ENCODE measurements at regions not wholly inside any gene's neighbourhood (a gene's known extent, or its start where the extent isn't known, plus 50 kb on each side); places are given as distances from the start of the nearest gene placed in this dataset.

- TF ChIP-seq CTCF (conservative IDR thresholded peaks at IDR 0.05; ENCODE audit: low read length), result no peak
- DNase-seq (ENCODE audit: low read depth), result no peak
- H3K4me3 ChIP-seq (ENCODE audit: low read length), result no peak overlapping the region
These were observed 277.7 kb downstream of the UTP18 start for GRCh38 chr17:51537996-51538550.

- no peak for TF ChIP-seq CTCF (conservative IDR thresholded peaks at IDR 0.05; ENCODE audit: low read length)
- H3K4me3 ChIP-seq (ENCODE audit: low read length), result no peak overlapping the region
- DNase-seq (ENCODE audit: low read depth), result no peak
These were observed 279.8 kb downstream of the UTP18 start for GRCh38 chr17:51540151-51540550.

GRCh38 chr17:51541215-51541614 lies 280.9 kb downstream of the UTP18 start:
- DNase-seq (ENCODE audit: low read depth), result no peak
- TF ChIP-seq CTCF (conservative IDR thresholded peaks at IDR 0.05; ENCODE audit: low read length), result no peak
- no peak overlapping the region for H3K4me3 ChIP-seq (ENCODE audit: low read length)

- no peak overlapping the region for H3K4me3 ChIP-seq (ENCODE audit: low read length)
- no peak for TF ChIP-seq CTCF (conservative IDR thresholded peaks at IDR 0.05; ENCODE audit: low read length)
- DNase-seq (ENCODE audit: low read depth), result no peak
These were observed 285.8 kb downstream of the UTP18 start for GRCh38 chr17:51546114-51546513.

- no peak overlapping the region for H3K4me3 ChIP-seq (ENCODE audit: low read length)
- no peak for DNase-seq (ENCODE audit: low read depth)
- no peak for TF ChIP-seq CTCF (conservative IDR thresholded peaks at IDR 0.05; ENCODE audit: low read length)
These were observed 287.8 kb downstream of the UTP18 start for GRCh38 chr17:51548125-51548524.

GRCh38 chr17:51555153-51555552 lies 294.8 kb downstream of the UTP18 start:
- H3K4me3 ChIP-seq (ENCODE audit: low read length), result no peak overlapping the region
- DNase-seq (ENCODE audit: low read depth), result no peak
- TF ChIP-seq CTCF (conservative IDR thresholded peaks at IDR 0.05; ENCODE audit: low read length), result no peak

GRCh38 chr17:51559778-51560177 lies 299.4 kb downstream of the UTP18 start:
- no peak overlapping the region for H3K4me3 ChIP-seq (ENCODE audit: low read length)
- TF ChIP-seq CTCF (conservative IDR thresholded peaks at IDR 0.05; ENCODE audit: low read length), result no peak
- DNase-seq (ENCODE audit: low read depth), result no peak
